Natural killer cell (primary cell): ENCODE measurements at regions not wholly inside any gene's neighbourhood (a gene's known extent, or its start where the extent isn't known, plus 50 kb on each side); places are given as distances from the start of the nearest gene placed in this dataset.

ENCODE experiments used
- ATAC-seq, 3 donors: fragments of 150-1000 bp in 2 of 3; fragments of 200-7000 bp in 1 of 3; cut with Tn5 transposase; 1 replicate in 1 of 3; 2 replicates in 2 of 3; pipeline ENCODE4 v1.10.0; 2021; ENCODE audit warnings: mild to moderate bottlenecking in 2 of 3, moderate library complexity in 2 of 3
- DNase-seq, 2 donors: peaks; one replicate each; pipeline versions ENCODE4 v3.0.0 to v3.0.0-alpha.2; 2013 to 2021; ENCODE audit warnings: mixed read lengths in 1 of 2
- H3K27ac ChIP-seq: one replicate; pipeline ENCODE4 v1.5.1; 2013; ENCODE audit warnings: mild to moderate bottlenecking, low read length
- H3K27me3 ChIP-seq: one replicate; pipeline ENCODE4 v1.6.1; 2013; ENCODE audit warnings: low read length; ENCODE audit not compliant: control insufficient read depth, insufficient read depth
- H3K36me3 ChIP-seq: one replicate; pipeline ENCODE4 v1.6.1; 2013; ENCODE audit warnings: low read length; ENCODE audit not compliant: control insufficient read depth, insufficient read depth
- H3K4me1 ChIP-seq: one replicate; pipeline ENCODE4 v1.6.1; 2013; ENCODE audit warnings: low read length; ENCODE audit not compliant: control insufficient read depth, insufficient read depth
- H3K4me3 ChIP-seq: one replicate; pipeline ENCODE4 v1.5.1; 2013; ENCODE audit warnings: low read length
- H3K9me3 ChIP-seq: one replicate; pipeline ENCODE4 v1.6.1; 2013; ENCODE audit warnings: low read length; ENCODE audit not compliant: control insufficient read depth, insufficient read depth
- H3K27ac Mint-ChIP-seq, 2 donors: one replicate each; pipeline ENCODE4 v1.8.0; 2022; ENCODE audit warnings: mild to moderate bottlenecking in 2 of 2, mixed read lengths in 2 of 2, moderate library complexity in 1 of 2
- H3K27me3 Mint-ChIP-seq, 2 donors: one replicate each; pipeline ENCODE4 v1.8.0; 2022; ENCODE audit warnings: low read depth in 2 of 2, mixed read lengths in 2 of 2
- H3K36me3 Mint-ChIP-seq: one replicate; pipeline ENCODE4 v1.8.0; 2022; ENCODE audit warnings: mixed read lengths
- H3K4me1 Mint-ChIP-seq, 2 donors: one replicate each; pipeline ENCODE4 v1.8.0; 2022; ENCODE audit warnings: mixed read lengths in 2 of 2
- H3K4me3 Mint-ChIP-seq: one replicate; pipeline ENCODE4 v1.8.0; 2022; ENCODE audit warnings: mild to moderate bottlenecking, moderate library complexity, mixed read lengths
- H3K9me3 Mint-ChIP-seq, 2 donors: one replicate each; pipeline ENCODE4 v1.8.0; 2022; ENCODE audit warnings: mixed read lengths in 2 of 2
- CTCF ChIP-seq: fragments of 200-600 bp; IDR thresholded peaks from one replicate; pipeline ENCODE4 v1.8.0; 2022; ENCODE audit warnings: antibody characterized with exemption
- WGBS: methylation state at CpG from one replicate; pipeline ENCODE4 v1.1.7; 2013; ENCODE audit warnings: missing lambda C conversion rate; ENCODE audit not compliant: insufficient coverage; 5-methylcytosine and 5-hydroxymethylcytosine counted together
- intact Hi-C: fragments of 100-400 bp; cut with micrococcal nuclease; formaldehyde crosslinking; loops from one replicate; pipeline ENCODE4 v1.14.2; 2022

GRCh38 chr14:103282932-103283331 is 51.1 kb upstream of the EIF5 start:
- Histone ChIP-seq H3K9me3 (no peaks in the 10 kb centered on the region), H3K4me3 (no peak overlapping the region), H3K27me3 (peaks cover 10% of the 10 kb centered on the region), H3K27ac (no peak overlapping the region), H3K4me1 (peaks cover 4% of the 10 kb centered on the region), H3K36me3 (no peaks in the 10 kb centered on the region)
- Mint-ChIP-seq H3K27ac (no peak overlapping the region), H3K4me1 (no peaks in the 10 kb centered on the region), H3K36me3 (no peaks in the 10 kb centered on the region), H3K27me3 (peaks cover 34 to 39% of the 10 kb centered on the region in 2 donors), H3K9me3 (no peaks in the 10 kb centered on the region), H3K4me3 (no peak overlapping the region)
- intact Hi-C loops, result no loop called here
- TF ChIP-seq CTCF, result no peak
- ATAC-seq (no peak), DNase-seq (no peak)
- 70% methylated on average over 5 of the region's 5 CpGs for WGBS

- TF ChIP-seq CTCF, result no peak
- H3K4me3 Mint-ChIP-seq, result no peak overlapping the region
- intact Hi-C loops, result no loop called here
- Histone ChIP-seq H3K9me3 (no peaks in the 10 kb centered on the region), H3K27me3 (peaks cover 10% of the 10 kb centered on the region), H3K4me3 (no peak overlapping the region), H3K27ac (no peak overlapping the region), H3K4me1 (peaks cover 4% of the 10 kb centered on the region), H3K36me3 (no peaks in the 10 kb centered on the region)
- H3K27ac Mint-ChIP-seq, result no peak overlapping the region
- peaks cover 33 to 43% of the 10 kb centered on the region in 2 donors for H3K27me3 Mint-ChIP-seq
- H3K9me3 Mint-ChIP-seq, result no peaks in the 10 kb centered on the region
- H3K4me1 Mint-ChIP-seq, result no peaks in the 10 kb centered on the region
- no peak for ATAC-seq
- no peaks in the 10 kb centered on the region for H3K36me3 Mint-ChIP-seq
- DNase-seq, result no peak
- 73% methylated on average over 12 of the region's 12 CpGs for WGBS
These were observed 50.1 kb upstream of the EIF5 start for GRCh38 chr14:103283916-103284315.
